HG02610 (cell line): ENCODE measurements at regions not wholly inside any gene's neighbourhood (a gene's known extent, or its start where the extent isn't known, plus 50 kb on each side); places are given as distances from the start of the nearest gene placed in this dataset.
"Not testable (repeated sequence)": the region's sequence is repeated elsewhere in the genome, so short reads cannot be mapped to it uniquely, and the experiment has no call there.

ENCODE experiments used
- ATAC-seq: cut with Tn5 transposase; IDR thresholded peaks from one replicate; pipeline ENCODE4 v1.9.1; 2021; ENCODE audit warnings: mild to moderate bottlenecking, moderate library complexity; ENCODE audit not compliant: unreplicated experiment

- ATAC-seq: not testable (repeated sequence)
Observed at GRCh38 chr4:126930059-126930458, 702.7 kb upstream of the INTU start.

DNA sequence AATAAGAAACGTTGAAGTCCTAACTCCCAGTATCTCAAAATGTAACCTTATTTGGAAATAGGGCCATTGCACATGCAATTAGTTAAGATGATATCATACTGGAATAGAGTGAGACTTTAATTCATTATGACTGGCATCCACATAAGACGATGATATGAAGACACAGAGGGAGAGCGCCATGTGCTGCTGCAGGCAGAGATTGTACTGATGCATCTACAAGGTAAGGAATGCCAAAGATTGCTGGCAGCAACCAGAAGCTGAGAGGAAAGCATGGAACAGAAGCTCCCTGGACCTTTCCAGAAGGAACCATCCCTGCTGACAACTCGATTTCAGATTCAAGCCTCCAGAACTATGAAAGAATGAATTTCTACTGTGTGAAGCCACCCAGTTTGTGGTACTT lies 697.0 kb upstream of the INTU start:
- no peak for ATAC-seq

DNA sequence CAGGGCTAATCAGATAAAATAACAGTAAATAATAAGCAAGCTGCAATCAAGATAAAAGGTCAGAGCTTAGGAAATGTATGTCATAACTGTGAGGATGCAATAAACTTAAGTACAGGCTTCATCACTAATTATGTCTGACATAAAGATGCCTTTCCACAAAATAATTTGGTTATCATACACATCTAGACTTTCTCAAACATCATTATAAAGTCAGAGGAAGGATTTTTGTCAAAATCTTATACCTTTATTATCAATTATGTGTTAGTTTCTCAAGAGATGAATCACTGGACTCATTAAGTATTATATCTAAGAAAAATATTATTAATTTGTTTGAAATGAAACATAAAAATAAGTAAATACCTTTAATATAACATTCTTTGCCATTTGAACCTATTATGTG lies 695.4 kb upstream of the INTU start:
- ATAC-seq: no peak

DNA sequence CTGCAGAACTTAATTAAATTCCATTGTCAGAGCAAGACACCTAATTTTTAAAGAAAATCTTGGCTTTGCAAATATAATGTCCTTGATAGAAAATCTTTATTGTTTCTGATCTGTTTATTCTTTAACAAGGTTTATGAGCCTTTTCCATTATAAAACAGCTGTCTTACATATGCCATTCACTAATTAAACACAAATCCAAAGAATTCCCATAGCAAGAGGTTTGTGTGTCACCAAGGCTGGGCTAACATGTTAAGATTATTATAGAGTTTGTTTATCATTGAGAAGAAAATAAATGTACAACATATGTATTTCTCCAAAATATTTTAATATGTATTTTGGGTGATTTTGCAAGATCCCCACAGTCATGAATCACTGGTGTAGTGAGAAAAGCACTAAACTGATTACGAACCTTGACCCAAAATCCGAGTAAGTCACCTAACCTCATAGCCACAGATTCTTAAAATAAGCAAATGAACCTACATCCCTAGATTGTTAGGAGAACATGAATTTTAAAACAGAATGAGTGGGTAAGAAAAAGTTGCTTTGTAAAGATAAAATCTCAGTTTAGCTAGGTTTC lies 694.8 kb upstream of the INTU start:
- ATAC-seq: no peak

- ATAC-seq: no peak
Observed at GRCh38 chr4:126939401-126939800, 693.4 kb upstream of the INTU start.

GRCh38 chr4:126947536-126947935 lies 685.2 kb upstream of the INTU start:
- ATAC-seq: no peak

- ATAC-seq: no peak
Observed at GRCh38 chr4:126954537-126955291, 678.0 kb upstream of the INTU start.

GRCh38 chr4:126955292-126956183 lies 677.2 kb upstream of the INTU start:
- no peak for ATAC-seq

DNA sequence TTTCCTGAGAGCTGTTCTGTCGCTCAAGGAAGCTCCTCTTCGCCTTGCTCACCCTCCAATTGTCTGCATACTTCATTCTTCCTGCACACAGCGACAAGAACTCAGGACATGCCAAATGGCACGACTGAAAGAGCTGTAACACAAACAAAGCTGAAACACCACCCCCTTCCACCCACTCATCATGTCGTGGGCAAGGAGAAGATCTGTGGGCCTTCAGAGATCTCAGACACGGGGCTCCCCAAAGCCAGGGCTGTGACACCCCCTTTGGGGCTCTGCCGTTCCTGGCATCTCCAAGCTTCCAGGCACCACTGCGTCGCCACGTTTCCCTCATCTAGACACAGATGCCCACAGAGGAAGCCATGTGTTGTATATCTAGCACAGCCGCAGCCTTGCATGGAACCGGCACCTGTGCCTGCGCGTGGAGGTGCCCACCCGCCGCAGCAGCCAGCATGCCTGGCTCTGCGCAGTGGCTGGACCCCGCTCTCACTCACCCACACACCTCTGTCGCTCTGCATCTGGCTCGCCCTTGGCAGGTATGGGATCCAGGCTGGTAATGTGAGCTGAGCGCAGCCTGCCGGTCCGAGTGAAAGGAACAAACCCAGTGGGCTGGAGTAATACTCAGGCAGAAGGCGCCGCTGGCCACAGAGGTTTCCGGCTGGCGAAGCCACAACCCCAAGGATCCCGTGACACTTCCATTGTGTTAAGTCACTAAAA lies 676.4 kb upstream of the INTU start:
- no peak for ATAC-seq

DNA sequence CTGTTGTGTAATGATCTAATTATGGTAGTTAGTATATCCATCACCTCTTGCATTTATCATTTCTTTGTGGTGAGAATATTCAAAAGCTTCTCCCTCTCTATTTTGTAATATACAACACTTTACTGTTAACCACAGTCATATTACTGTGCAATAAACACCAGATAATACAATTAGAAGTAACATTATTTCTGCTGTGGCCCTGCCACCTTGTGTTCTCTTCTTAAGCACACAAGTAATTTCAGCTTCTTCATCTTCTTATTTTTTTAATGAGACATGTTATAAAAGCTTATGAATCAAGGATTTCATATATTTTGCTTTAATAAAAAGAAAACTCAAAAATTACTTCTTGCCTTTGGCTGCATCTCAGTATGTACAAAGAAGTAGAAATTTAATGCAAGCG lies 675.2 kb upstream of the INTU start:
- ATAC-seq: no peak

GRCh38 chr4:126957987-126958386 lies 674.8 kb upstream of the INTU start:
- ATAC-seq: no peak

GRCh38 chr4:126958482-126958881 lies 674.3 kb upstream of the INTU start:
- no peak for ATAC-seq

DNA sequence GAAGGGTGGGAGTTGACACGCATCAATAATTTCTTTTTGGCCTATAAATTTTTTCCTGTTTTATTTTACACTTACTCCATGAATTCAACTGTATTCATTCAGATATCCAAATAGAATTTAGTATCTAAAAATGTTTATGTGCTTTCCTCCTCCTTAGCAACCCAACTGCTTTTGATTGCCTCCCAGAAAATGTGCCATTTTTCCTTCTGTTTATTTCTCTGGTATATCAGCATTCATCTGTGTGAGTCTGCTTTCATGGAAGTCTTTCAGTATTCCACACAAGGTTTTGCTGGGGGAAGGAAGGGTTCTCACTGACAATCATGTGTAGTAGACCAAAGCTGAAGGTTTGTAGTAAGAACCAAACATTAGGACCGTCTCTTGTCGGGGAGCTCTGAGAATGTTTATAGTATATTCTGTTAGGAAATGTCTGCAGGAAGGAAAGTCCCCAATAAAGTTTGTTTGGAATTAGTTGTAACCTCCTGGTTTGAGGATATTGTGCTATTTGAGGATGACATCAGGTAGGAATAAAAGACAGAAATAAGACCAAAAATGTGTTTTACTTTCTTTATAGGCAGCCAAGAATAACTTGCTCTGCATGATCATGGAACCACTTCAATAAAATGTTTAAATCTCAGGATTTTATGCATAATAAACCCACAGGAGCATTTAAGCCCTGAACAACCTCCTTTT lies 673.6 kb upstream of the INTU start:
- no peak for ATAC-seq

DNA sequence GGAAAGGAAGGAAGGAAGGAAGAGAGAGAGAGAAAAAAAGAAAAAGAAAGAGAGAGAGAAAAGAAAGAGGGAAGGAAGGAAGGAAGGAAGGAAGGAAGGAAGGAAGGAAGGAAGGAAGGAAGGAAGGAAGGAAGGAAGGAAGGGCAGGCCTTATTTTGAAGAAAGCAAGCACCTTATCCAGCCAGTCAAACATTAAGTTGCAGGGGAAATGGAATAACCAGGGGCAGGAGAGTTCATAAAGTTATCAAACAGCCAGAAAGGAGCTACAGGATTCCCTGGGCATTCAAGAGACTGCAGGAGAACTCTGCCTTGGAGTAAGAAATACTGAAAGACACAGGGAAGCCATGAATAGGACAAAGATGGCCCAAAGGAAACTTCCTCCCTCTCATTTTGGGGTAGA lies 672.0 kb upstream of the INTU start:
- ATAC-seq: no peak

DNA sequence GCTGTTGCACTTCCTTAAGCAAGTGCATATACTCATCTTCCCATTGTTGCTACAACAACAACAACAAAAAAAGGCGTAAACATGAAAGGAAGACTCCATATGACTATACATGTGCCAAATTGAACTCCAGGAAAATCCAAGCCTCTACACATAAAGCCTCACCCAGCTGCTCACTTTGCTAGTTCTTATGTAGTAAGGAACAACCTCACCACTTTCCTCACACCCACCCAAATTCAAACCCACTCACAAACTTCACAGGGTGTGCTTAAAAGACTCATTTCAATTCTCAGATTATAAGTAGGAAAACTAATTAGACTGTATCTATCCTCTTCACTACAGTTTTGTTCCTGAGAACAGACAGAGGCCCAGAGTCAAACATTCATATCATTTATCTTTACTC lies 671.1 kb upstream of the INTU start:
- ATAC-seq: no peak

GRCh38 chr4:126965877-126966276 lies 666.9 kb upstream of the INTU start:
- no peak for ATAC-seq

- ATAC-seq: no peak
Observed at GRCh38 chr4:126969360-126970235, 663.2 kb upstream of the INTU start.

DNA sequence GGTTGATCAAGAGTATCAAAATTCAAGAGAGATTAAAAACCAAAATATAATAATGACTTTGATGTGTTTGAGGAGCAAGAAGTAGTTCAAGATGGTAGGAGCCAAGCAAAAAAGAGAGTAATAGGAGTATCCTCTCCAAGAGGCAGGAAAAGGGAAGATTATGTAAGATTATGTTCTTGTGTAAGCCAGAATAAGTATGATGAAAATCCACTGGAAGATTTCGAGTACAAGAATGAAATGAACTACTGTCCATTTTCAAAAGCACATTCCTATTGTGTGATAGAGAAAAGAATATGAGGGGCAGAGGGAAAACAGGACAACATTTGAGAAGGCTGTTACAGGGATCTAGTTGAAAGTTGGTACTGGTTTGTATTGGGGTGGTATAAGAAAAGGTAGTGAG lies 659.6 kb upstream of the INTU start:
- no peak for ATAC-seq

- no peak for ATAC-seq
Observed at GRCh38 chr4:126976850-126977632, 655.7 kb upstream of the INTU start.
